22Rv1 (cell line): ENCODE measurements at regions not wholly inside any gene's neighbourhood (a gene's known extent, or its start where the extent isn't known, plus 50 kb on each side); places are given as distances from the start of the nearest gene placed in this dataset.

ENCODE experiments used
- H3K27ac ChIP-seq: fragments of 450-650 bp; 2 replicates; pipeline ENCODE4 v1.5.1; 2017
- ZFX ChIP-seq: fragments of 450-650 bp; IDR thresholded peaks from 2 replicates; pipeline ENCODE4 v1.6.1; 2017; ENCODE audit warnings: antibody characterized with exemption, borderline replicate concordance
- TF ChIP-seq, protein P1 (sequence below): fragments of 450-650 bp; IDR thresholded peaks from 2 replicates; pipeline ENCODE4 v1.5.1; 2017; ENCODE audit warnings: mild to moderate bottlenecking

- no peak overlapping the region for H3K27ac ChIP-seq
- TF ChIP-seq ZFX = no peak
- TF ChIP-seq, protein P1, sequence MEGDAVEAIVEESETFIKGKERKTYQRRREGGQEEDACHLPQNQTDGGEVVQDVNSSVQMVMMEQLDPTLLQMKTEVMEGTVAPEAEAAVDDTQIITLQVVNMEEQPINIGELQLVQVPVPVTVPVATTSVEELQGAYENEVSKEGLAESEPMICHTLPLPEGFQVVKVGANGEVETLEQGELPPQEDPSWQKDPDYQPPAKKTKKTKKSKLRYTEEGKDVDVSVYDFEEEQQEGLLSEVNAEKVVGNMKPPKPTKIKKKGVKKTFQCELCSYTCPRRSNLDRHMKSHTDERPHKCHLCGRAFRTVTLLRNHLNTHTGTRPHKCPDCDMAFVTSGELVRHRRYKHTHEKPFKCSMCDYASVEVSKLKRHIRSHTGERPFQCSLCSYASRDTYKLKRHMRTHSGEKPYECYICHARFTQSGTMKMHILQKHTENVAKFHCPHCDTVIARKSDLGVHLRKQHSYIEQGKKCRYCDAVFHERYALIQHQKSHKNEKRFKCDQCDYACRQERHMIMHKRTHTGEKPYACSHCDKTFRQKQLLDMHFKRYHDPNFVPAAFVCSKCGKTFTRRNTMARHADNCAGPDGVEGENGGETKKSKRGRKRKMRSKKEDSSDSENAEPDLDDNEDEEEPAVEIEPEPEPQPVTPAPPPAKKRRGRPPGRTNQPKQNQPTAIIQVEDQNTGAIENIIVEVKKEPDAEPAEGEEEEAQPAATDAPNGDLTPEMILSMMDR = no peak
Measured at GRCh38 chr3:162034368-162034767, 537.8 kb downstream of the OTOL1 start.

GRCh38 chr3:162041622-162042021 is 545.0 kb downstream of the OTOL1 start:
- no peak overlapping the region for H3K27ac ChIP-seq

DNA sequence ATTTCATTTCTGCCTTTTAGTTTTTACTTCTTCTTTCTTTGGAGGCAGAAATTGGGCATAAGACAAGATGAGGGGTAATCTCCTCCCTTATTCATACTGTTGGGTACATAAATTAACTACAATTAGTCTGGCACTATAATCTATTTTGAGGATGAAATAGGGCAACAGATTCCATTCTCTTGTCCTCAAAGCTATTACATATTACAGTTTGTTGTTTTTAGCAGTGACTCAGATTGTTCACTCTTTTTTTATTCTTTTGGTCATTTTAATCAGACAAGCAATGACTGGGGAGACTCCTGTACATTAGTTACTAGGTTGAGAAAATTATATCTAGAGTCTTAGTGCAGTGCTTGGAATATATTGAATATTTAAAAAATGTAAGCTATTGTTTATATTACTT is 556.0 kb downstream of the OTOL1 start:
- TF ChIP-seq, protein P1 = no peak
- TF ChIP-seq ZFX = no peak
- no peak overlapping the region for H3K27ac ChIP-seq

More at GRCh38 chr3:162041622-162042021, 545.0 kb downstream of the OTOL1 start:
- TF ChIP-seq, protein P1 = no peak
- TF ChIP-seq ZFX = no peak

GRCh38 chr3:162072656-162073164 is 576.1 kb downstream of the OTOL1 start:
- no peak overlapping the region for H3K27ac ChIP-seq
- TF ChIP-seq, protein P1 = no peak
- TF ChIP-seq ZFX = no peak

DNA sequence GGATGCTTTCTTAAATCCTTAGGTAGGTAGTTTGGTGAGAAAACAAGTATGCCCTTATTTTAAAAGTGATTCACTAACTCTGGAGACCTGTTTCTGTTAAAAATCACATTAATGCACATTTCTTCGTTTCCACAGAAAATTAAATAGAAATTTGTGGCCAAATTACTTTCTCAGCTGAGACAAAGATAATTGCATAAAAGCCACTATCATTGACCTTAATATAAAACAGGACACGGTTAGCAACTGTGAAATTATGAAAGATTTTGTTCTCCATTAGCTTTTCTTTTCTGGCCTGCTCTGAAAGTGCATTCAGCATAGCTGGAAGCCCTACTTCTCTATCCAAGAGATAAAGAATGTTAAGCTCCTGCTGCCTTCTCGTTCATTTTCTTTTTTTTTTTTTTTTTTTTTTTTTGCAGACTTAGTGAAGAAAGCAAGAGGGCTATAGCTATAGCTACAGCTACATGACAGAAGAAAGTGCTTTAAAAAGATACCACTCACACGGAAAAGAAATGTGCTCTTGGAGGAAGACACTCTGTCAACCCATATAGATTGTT is 576.9 kb downstream of the OTOL1 start:
- TF ChIP-seq, protein P1 = no peak
- TF ChIP-seq ZFX = no peak
- H3K27ac ChIP-seq = no peak overlapping the region

DNA sequence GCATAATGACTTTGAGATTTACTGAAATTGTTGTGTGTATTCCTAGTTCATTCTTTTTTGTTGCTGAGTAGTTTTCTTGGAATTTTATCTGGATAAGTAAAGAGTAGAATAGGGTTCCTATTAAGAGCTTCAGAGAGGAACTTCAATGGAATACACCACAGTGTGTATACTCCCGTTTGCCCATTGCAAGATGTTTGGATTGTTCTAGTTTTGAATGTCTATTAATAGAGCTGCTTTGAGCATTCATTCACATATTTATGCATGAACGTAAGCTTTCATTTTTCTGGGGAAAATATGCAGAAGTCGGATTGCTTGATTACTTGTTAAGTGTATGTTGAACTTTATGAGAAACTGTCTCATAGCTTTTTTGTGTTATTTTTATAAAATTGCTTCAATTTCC is 580.5 kb downstream of the OTOL1 start:
- no peak for TF ChIP-seq ZFX
- TF ChIP-seq, protein P1 = no peak
- H3K27ac ChIP-seq = no peak overlapping the region

- H3K27ac ChIP-seq = no peak overlapping the region
- TF ChIP-seq, protein P1 = no peak
- no peak for TF ChIP-seq ZFX
Measured at GRCh38 chr3:162082516-162082915, 585.9 kb downstream of the OTOL1 start.
